HG03045 (cell line): ENCODE measurements at regions not wholly inside any gene's neighbourhood (a gene's known extent, or its start where the extent isn't known, plus 50 kb on each side); places are given as distances from the start of the nearest gene placed in this dataset.

ENCODE experiments used
- ATAC-seq: cut with Tn5 transposase; IDR thresholded peaks from one replicate; pipeline ENCODE4 v1.9.1; 2021; ENCODE audit warnings: mild to moderate bottlenecking, moderate library complexity; ENCODE audit not compliant: unreplicated experiment

- ATAC-seq: no peak
Observed at GRCh38 chr4:28351102-28351501, 1490.5 kb downstream of the STIM2 start.

GRCh38 chr4:28351826-28352225 lies 1491.2 kb downstream of the STIM2 start:
- no peak for ATAC-seq

GRCh38 chr4:28354880-28355656 lies 1494.4 kb downstream of the STIM2 start:
- ATAC-seq: no peak

GRCh38 chr4:28357990-28358389 lies 1497.3 kb downstream of the STIM2 start:
- ATAC-seq: no peak

GRCh38 chr4:28358606-28359005 lies 1498.0 kb downstream of the STIM2 start:
- ATAC-seq: no peak

- ATAC-seq: no peak
Observed at GRCh38 chr4:28360681-28361080, 1500.0 kb downstream of the STIM2 start.

- ATAC-seq: no peak
Observed at GRCh38 chr4:28362169-28362568, 1501.5 kb downstream of the STIM2 start.

- ATAC-seq: no peak
Observed at GRCh38 chr4:28369499-28369898, 1508.9 kb downstream of the STIM2 start.

- no peak for ATAC-seq
Observed at GRCh38 chr4:28373191-28373590, 1512.5 kb downstream of the STIM2 start.

- ATAC-seq: no peak
Observed at GRCh38 chr4:28373601-28374000, 1513.0 kb downstream of the STIM2 start.

- no peak for ATAC-seq
Observed at GRCh38 chr4:28378109-28378830, 1517.6 kb downstream of the STIM2 start.

GRCh38 chr4:28385801-28386200 lies 1525.2 kb downstream of the STIM2 start:
- no peak for ATAC-seq

- ATAC-seq: no peak
Observed at GRCh38 chr4:28386776-28387175, 1526.1 kb downstream of the STIM2 start.

GRCh38 chr4:28388471-28388870 lies 1527.8 kb downstream of the STIM2 start:
- no peak for ATAC-seq

- ATAC-seq: no peak
Observed at GRCh38 chr4:28391877-28392276, 1531.2 kb downstream of the STIM2 start.

- ATAC-seq: no peak
Observed at GRCh38 chr4:28402751-28403150, 1542.1 kb downstream of the STIM2 start.

- no peak for ATAC-seq
Observed at GRCh38 chr4:28421221-28421620, 1560.6 kb downstream of the STIM2 start.

- no peak for ATAC-seq
Observed at GRCh38 chr4:28426251-28426650, 1565.6 kb downstream of the STIM2 start.

GRCh38 chr4:28427306-28428085 lies 1566.9 kb downstream of the STIM2 start:
- ATAC-seq: no peak

GRCh38 chr4:28432348-28433025 lies 1571.8 kb downstream of the STIM2 start:
- ATAC-seq: no peak

GRCh38 chr4:28435314-28435713 lies 1574.7 kb downstream of the STIM2 start:
- no peak for ATAC-seq
